Mucosa of stomach (tissue), 1 donor: ENCODE measurements at regions not wholly inside any gene's neighbourhood (a gene's known extent, or its start where the extent isn't known, plus 50 kb on each side); places are given as distances from the start of the nearest gene placed in this dataset.
"Not testable (repeated sequence)": the region's sequence is repeated elsewhere in the genome, so short reads cannot be mapped to it uniquely, and the experiment has no call there.

Experiments used
- H3K27me3 ChIP-seq: one replicate; pipeline ENCODE4 v1.7.0; 2013; ENCODE audit warnings: mild to moderate bottlenecking, low read length; ENCODE audit not compliant: control insufficient read depth, insufficient read depth
- H3K36me3 ChIP-seq: one replicate; pipeline ENCODE4 v1.7.0; 2013; ENCODE audit warnings: low read length; ENCODE audit not compliant: control insufficient read depth, insufficient read depth
- H3K4me1 ChIP-seq: one replicate; pipeline ENCODE4 v1.7.0; 2013; ENCODE audit warnings: mild to moderate bottlenecking, low read length; ENCODE audit not compliant: control insufficient read depth, insufficient read depth
- H3K4me3 ChIP-seq: one replicate; pipeline ENCODE4 v1.7.0; 2013; ENCODE audit warnings: low read length
- H3K9ac ChIP-seq: one replicate; pipeline ENCODE4 v1.7.0; 2013; ENCODE audit warnings: mild to moderate bottlenecking, low read length, moderate library complexity
- H3K9me3 ChIP-seq: one replicate; pipeline ENCODE4 v1.7.0; 2013; ENCODE audit warnings: mild to moderate bottlenecking, low read length, moderate library complexity; ENCODE audit not compliant: control insufficient read depth
- donor health status: Pancreatic carcinoma.

GRCh38 chr3:184440151-184440550, 60.3 kb downstream of the CHRD start:
- Histone ChIP-seq H3K4me3 (no peak overlapping the region), H3K9me3 (no peaks in the 10 kb centered on the region), H3K9ac (no peak overlapping the region), H3K27me3 (no peaks in the 10 kb centered on the region), H3K36me3 (no peaks in the 10 kb centered on the region), H3K4me1 (peaks cover 14% of the 10 kb centered on the region)

- H3K36me3 ChIP-seq, result no peaks in the 10 kb centered on the region
- H3K9ac ChIP-seq, result no peak overlapping the region
- no peaks in the 10 kb centered on the region for H3K9me3 ChIP-seq
- H3K27me3 ChIP-seq, result no peaks in the 10 kb centered on the region
- H3K4me3 ChIP-seq, result no peak overlapping the region
- peaks cover 14% of the 10 kb centered on the region for H3K4me1 ChIP-seq
These were observed 61.5 kb downstream of the CHRD start for GRCh38 chr3:184441202-184441900.

- Histone ChIP-seq H3K36me3 (no peaks in the 10 kb centered on the region), H3K9me3 (no peaks in the 10 kb centered on the region)
These were observed 63.5 kb downstream of the CHRD start for GRCh38 chr3:184443364-184443763.

GRCh38 chr3:184443831-184444230, 64.0 kb downstream of the CHRD start:
- no peaks in the 10 kb centered on the region for H3K36me3 ChIP-seq
- no peak overlapping the region for H3K9ac ChIP-seq
- no peaks in the 10 kb centered on the region for H3K27me3 ChIP-seq
- H3K9me3 ChIP-seq, result no peaks in the 10 kb centered on the region
- H3K4me3 ChIP-seq, result no peak overlapping the region
- H3K4me1 ChIP-seq, result peaks cover 20% of the 10 kb centered on the region

More at GRCh38 chr3:184443364-184443763, 63.5 kb downstream of the CHRD start:
- no peak overlapping the region for H3K9ac ChIP-seq
- H3K4me3 ChIP-seq, result no peak overlapping the region
- H3K4me1 ChIP-seq, result peaks cover 16% of the 10 kb centered on the region
- no peaks in the 10 kb centered on the region for H3K27me3 ChIP-seq

GRCh38 chr3:184448321-184449160, 68.7 kb downstream of the CHRD start:
- Histone ChIP-seq H3K27me3 (no peaks in the 10 kb centered on the region), H3K4me3 (no peak overlapping the region), H3K4me1 (peaks cover 11% of the 10 kb centered on the region), H3K9me3 (no peaks in the 10 kb centered on the region), H3K36me3 (no peaks in the 10 kb centered on the region), H3K9ac (no peak overlapping the region)

- Histone ChIP-seq H3K4me3 (no peak overlapping the region), H3K9me3 (no peaks in the 10 kb centered on the region), H3K27me3 (no peaks in the 10 kb centered on the region), H3K36me3 (no peaks in the 10 kb centered on the region), H3K4me1 (peaks cover 11% of the 10 kb centered on the region), H3K9ac (no peak overlapping the region)
These were observed 69.3 kb downstream of the CHRD start for GRCh38 chr3:184449161-184449515.

GRCh38 chr3:184450547-184450946, 70.7 kb downstream of the CHRD start:
- peaks cover 11% of the 10 kb centered on the region for H3K4me1 ChIP-seq
- no peaks in the 10 kb centered on the region for H3K36me3 ChIP-seq
- H3K9ac ChIP-seq, result no peak overlapping the region
- no peaks in the 10 kb centered on the region for H3K27me3 ChIP-seq
- H3K4me3 ChIP-seq, result no peak overlapping the region
- H3K9me3 ChIP-seq, result no peaks in the 10 kb centered on the region

- Histone ChIP-seq H3K4me3 (no peak overlapping the region), H3K36me3 (no peaks in the 10 kb centered on the region), H3K9me3 (no peaks in the 10 kb centered on the region), H3K27me3 (no peaks in the 10 kb centered on the region), H3K9ac (no peak overlapping the region), H3K4me1 (peaks cover 10% of the 10 kb centered on the region)
These were observed 73.4 kb downstream of the CHRD start for GRCh38 chr3:184453296-184453695.

- Histone ChIP-seq H3K4me3 (no peak overlapping the region), H3K36me3 (no peaks in the 10 kb centered on the region), H3K9ac (no peak overlapping the region), H3K4me1 (no peaks in the 10 kb centered on the region), H3K27me3 (no peaks in the 10 kb centered on the region), H3K9me3 (no peaks in the 10 kb centered on the region)
These were observed 76.1 kb downstream of the CHRD start for GRCh38 chr3:184455991-184456390.

GRCh38 chr3:184456476-184456875, 76.6 kb downstream of the CHRD start:
- Histone ChIP-seq H3K4me1 (no peaks in the 10 kb centered on the region), H3K9ac (no peak overlapping the region), H3K36me3 (no peaks in the 10 kb centered on the region), H3K9me3 (no peaks in the 10 kb centered on the region), H3K27me3 (no peaks in the 10 kb centered on the region), H3K4me3 (no peak overlapping the region)

GRCh38 chr3:184457329-184457728, 77.5 kb downstream of the CHRD start:
- Histone ChIP-seq H3K36me3 (no peaks in the 10 kb centered on the region), H3K4me3 (no peak overlapping the region), H3K4me1 (no peaks in the 10 kb centered on the region), H3K27me3 (no peaks in the 10 kb centered on the region), H3K9ac (no peak overlapping the region), H3K9me3 (no peaks in the 10 kb centered on the region)

- H3K9ac ChIP-seq, H3K4me3 ChIP-seq, H3K36me3 ChIP-seq, H3K27me3 ChIP-seq, H3K4me1 ChIP-seq, H3K9me3 ChIP-seq: not testable (repeated sequence)
These were observed 78.0 kb downstream of the CHRD start for GRCh38 chr3:184457784-184458377.
